ENCODE measurements at regions not wholly inside any gene's neighbourhood (a gene's known extent, or its start where the extent isn't known, plus 50 kb on each side); places are given as distances from the start of the nearest gene placed in this dataset.

DNA sequence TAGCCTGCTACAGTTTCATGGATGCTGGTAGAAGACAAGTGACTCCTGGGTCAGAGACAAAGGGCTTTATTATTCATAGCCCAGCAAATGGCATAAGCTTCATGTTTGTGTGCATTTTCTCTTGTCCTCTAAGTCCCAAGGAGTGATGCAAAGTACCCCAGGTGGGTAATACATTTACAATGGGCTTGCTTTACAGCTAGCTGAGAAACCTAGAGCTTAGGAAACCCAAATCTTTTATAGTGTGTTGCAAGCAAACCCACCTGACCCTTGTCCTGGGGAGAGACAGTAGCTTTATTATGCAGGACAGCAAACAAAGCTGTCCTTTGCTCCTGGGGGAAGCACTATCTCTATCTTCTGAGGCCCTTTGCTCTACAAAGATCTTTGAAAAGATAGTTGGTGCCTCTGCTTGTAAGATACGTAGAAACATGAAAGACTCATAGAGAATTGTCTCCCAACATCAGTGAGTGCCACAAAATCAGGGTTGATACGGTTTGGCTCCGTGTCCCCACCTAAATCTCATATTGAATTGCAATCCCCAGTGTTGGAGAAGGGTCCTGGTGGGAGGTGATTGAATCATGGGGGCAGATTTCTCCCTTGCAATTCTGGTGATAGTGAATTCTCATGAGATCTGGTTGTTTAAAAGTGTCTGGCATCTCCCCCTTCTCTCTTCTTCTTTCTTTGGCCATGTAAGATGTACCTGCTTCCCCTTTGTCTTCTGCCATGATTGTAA is 315.8 kb upstream of the USP24 start:
- no peak for TF ChIP-seq EP300 (IDR thresholded peaks at IDR 0.05)
- no peak for TF ChIP-seq POLR2A (IDR thresholded peaks at IDR 0.05)
- no peak for TF ChIP-seq CTCF (IDR thresholded peaks at IDR 0.05)

All from tibial nerve (tissue), 4 donors.